H54 (cell line): ENCODE measurements at regions not wholly inside any gene's neighbourhood (a gene's known extent, or its start where the extent isn't known, plus 50 kb on each side); places are given as distances from the start of the nearest gene placed in this dataset.

ENCODE experiments used
- DNase-seq: peaks from one replicate; pipeline ENCODE4 v3.0.0; 2011; ENCODE audit warnings: low spot score, mixed read lengths; ENCODE audit not compliant: insufficient read length
- FAIRE-seq: peaks from 3 replicates; lab custom pipeline; 2011; peaks lifted over from hg19 to GRCh38; lab: Jason Lieb, UNC
- POLR2A ChIP-seq: IDR thresholded peaks from 2 replicates; pipeline ENCODE4 v1.6.1; 2011; ENCODE audit warnings: low read depth, mild to moderate bottlenecking, low read length

DNA sequence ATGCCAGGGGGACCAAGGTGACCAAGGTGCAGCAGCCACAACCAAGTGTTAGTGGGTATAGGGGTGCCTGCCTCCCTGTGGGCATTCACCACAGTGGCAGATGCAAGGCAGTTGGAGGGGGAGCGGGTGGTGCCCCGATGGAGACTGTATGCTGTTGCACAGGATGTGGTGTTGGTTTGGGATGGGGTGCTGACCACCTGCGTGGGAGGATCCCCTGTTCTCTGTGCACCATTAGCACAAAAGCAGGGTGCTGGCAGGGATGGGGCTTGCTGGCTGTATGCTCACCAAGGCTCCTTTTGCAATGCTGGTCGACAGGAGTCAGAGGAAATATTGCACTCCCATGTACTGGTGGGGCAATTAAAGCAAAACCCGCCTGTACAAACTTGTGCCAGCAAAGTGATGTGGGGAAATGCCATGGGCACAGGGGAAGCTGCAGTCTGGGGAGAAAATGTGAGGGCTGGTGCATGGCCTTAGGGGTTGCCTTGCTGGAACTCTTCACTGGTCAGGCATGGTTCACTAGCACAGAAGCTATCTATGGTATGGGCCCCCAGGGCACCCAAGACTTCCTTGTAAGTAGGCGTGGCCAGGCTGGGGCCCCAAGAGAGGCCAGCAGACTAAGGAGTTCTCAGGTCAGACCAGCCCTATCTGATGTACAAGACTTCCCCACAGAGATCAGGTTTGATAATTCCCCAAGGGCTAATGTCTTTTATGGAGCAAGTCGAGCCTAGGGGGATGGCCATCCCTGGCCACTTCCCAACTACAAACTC, 51.9 kb upstream of the GNAT3 start:
- no peak for DNase-seq
- FAIRE-seq, result no peak
- no peak for TF ChIP-seq POLR2A

DNA sequence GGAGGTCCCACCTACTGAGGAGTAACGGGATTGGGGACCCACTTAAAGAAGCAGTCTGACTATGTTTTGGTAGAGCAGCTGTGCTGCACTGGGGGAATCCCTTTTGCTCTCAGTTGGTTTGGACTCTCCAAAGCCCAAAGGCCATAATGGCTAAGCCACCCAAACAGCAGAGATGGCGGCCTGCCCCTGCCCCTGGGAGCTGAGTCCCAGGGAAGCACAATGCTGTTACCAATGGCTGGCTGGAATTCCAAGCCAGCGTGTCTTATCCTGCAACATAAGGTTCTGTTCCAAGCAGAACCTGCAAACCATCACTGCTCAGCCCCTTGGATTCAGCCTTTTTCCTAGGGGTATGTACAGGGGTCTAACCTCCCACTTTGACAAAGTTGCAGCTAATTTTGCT, 53.7 kb upstream of the GNAT3 start:
- DNase-seq, result no peak
- no peak for FAIRE-seq
- no peak for TF ChIP-seq POLR2A

DNA sequence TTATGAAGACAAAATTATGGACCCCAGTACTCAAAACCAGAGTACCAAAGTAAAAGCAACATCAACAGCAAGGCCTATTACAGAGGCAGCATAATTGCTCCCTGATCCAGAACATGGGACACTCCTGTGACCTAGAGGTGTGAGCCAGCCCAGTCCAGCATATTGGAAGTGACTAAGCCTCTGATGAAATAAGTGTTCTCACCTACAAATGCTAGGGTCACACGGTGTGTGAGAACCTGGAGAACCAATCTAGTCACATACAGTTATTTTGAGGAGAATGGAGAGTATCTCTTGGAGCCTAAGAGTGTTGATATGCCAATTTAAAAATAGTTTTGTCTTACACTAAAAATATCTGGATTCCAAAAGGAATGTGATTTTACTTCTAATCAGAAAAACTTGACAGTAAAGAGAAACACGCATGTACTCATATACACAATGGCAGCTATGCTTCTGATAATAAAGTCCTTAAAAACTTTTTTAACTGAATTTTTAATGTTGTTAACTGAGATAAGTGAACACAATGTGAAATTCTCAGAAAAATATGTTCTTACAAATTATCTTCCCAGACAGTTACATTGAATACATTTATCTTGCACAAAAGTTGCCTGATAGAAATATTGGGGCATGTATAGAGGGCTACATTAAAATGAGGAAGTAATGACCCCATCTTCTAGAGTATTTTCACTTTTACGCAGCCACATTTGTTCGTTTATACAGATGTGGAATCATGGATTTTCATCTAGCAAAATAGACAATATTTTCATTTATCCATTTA, 56.8 kb upstream of the CD36 start:
- DNase-seq (no peak), FAIRE-seq (no peak)
- TF ChIP-seq POLR2A, result no peak

DNA sequence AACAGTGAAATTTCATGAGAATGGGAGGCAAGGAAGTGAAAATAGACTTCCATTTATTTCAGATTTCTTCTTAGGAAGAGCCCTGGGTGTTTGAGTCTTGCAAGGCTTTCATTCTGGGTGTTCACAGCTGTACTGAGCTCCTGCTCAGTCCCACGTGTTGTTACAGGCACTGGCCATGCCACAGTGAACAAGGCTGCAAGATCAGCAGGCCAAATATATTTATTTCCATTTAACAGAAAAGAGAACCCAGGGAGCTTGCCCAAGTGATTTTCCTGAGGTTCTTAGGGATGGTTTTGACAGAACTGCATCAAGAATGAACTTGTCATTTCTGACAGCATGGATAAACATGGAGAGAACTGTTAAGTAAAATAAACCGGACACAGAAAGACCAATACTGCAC, 54.5 kb upstream of the CD36 start:
- DNase-seq (no peak), FAIRE-seq (no peak)
- no peak for TF ChIP-seq POLR2A

DNA sequence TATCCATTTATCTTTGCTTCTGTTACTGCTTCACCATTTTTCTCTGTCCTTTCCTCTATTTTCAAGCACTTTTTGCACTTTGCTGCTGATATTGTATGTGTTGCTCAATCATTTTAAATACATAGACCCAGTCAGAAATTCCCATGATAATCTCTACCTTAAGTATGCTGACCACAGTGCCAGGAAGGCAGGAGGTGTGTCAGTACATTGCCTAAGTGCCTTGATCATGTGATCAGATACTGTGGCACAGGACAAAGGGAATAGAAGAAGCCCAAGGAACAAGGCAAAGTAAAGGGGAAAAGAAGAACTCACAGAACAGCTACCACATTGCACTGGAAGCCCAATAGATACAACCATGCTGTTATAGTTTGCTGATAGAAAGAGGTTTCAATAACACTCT, 53.7 kb upstream of the CD36 start:
- TF ChIP-seq POLR2A, result no peak
- DNase-seq (no peak), FAIRE-seq (peak; percentile 72)

DNA sequence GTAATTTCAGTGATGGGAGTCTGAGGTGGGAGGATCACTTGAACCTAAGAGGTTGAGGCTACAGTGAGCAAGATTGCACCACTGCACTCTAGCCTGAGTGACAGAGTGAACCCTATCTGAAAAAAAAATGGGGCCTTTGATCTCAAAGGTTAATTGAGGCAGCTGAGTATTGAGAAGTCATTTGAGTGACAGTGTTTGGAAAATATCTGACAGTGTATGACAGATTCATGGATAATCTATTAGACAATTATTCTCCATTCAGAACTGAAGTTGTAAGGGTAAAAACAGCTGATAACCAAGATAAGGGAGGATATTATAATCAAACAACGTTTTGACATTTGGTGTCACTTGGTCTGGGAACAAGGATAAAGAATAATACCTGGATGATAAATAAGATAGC, 50.9 kb upstream of the CD36 start:
- FAIRE-seq (no peak), DNase-seq (no peak)
- no peak for TF ChIP-seq POLR2A

DNA sequence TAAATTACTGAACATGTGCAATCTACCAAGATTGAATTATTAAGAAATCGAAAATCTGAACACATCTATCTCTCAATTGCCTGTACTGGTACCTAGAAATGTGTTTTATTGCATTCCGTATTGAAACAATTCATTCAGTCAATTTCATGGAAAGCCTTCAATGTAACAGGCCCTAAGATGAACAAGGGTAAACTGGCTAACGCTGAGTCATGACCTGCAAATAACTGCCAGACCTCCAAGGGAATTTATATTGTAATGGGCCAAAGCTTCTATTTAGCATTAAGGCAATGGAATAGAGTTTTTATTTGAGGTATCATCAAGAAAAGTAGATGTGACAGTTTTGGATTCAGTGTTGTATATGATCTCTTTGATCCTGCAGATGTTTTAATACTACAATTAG, 49.9 kb upstream of the CD36 start:
- DNase-seq, result no peak
- peak; percentile 93 for FAIRE-seq
- TF ChIP-seq POLR2A, result no peak
